NCI-H2171 treated with DMSO at 0.1 percent for 48 hours (cell line): ENCODE measurements at regions not wholly inside any gene's neighbourhood (a gene's known extent, or its start where the extent isn't known, plus 50 kb on each side); places are given as distances from the start of the nearest gene placed in this dataset.

Experiments
- DNase-seq: peaks from one replicate; lab custom pipeline; 2025; lab: John Stamatoyannopoulos, UW

DNA sequence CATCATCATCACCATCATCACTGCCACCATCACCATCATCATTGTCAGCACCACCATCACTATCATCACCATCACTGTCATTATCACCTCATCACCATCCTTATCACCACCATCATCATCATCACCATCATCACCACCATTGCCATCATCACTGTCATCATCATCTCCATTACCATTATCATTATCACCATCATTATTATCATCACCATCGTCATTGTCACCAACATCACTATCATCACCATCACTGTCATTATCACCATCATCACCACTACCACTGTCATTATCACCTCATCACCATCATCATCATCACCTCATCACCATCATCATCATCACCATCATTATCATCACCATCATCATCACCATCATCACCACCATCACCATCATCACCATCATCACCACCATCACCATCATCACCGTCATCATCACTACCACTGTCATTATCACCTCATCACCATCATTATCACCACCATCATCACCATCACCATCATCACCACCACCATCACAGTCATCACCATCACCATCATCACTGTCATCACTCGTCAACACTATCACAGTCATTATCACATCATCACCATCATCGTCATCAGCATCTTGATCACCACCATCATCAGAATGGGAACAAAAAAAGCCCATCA lies 191.1 kb downstream of the TTLL2 start:
- no peak for DNase-seq

DNA sequence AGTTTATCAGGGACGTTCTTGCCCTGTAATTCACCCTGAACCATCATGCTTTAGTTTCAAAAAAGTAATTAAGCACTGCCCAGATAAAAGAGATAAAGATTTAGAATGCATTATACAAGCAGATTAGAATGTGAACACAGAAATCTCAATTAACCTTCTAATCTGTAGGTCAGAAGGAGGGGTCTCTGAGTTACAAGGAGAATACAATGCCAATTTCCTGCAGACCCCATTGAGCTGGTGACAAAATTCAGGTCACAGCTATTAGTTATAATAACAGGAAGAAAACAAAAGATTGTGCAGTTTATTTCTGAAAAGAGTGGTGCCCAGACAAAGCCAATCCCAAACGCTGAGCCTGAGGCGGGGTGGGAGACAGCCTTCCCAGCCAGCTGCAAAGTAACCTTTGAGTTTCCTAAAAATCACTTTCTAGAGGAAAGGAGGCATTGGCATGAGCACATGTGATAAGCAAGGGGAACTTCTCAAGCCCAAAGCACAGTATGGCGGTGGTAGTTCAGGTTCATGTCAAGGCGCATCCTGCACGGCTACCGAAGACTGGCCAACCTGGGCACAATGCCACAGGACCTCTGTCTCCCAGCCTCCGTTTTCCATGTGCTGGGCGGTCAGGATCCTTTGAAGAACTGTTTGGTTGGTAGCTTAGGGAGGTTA lies 192.5 kb downstream of the TTLL2 start:
- DNase-seq = no peak

DNA sequence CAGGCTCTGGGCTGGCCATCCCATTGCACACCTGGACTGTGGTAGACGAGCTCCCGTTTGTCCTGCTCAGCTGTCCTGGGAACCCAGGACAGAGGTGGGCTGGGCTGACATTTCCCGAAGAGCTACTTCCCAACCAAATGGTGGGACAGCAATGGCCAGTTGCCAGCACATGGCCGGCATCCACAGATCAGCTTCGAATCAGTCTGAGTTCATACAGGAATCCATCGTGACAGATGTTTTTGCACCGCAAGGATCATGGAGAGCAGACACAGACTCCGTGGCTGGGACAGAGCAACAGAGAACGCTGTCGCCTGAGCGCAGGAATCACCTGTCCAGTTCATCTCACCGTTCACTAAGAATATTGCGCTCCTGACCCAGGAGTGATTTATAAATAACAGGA lies 198.5 kb downstream of the TTLL2 start:
- DNase-seq = no peak

DNA sequence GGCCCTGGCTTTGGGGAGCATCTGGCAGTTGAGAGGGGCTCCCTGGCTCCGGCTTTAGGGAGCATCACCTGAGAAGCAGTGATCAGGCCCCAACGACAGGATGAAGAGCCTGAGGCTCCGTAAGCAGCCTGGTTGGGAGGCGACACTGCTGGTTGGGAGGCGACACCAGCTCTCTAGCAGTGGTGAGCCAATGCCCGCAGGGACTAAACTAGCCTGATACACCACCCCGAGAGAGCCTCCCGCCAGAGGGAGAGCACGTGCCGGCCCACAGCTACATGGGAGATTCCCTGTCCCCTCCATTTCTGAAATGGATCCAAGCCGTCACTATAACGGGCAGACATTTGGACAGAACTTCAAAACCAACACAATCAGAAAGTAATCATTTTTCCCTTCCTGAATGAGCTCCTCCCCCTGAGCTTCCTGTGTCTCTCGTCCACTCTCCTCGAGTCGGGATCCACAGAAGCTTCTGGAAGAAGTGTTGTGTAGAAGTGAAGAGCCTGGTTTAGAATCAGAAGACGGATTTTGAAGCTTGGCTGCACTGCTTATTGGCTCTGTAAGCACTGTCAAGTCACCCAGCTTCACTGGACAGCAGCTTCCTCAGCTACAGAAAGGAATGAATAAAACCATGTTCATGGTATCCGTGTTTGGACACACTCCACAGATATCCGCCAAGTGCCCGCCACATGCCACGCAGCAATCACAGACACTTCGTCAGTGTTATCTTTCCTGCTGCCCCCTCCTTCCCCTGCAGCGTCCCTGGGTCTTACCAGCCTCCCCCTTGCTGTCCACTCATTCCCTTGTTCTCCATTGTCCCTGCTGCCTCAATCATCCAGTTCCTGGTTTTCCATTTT lies 199.6 kb downstream of the TTLL2 start:
- DNase-seq = no peak

DNA sequence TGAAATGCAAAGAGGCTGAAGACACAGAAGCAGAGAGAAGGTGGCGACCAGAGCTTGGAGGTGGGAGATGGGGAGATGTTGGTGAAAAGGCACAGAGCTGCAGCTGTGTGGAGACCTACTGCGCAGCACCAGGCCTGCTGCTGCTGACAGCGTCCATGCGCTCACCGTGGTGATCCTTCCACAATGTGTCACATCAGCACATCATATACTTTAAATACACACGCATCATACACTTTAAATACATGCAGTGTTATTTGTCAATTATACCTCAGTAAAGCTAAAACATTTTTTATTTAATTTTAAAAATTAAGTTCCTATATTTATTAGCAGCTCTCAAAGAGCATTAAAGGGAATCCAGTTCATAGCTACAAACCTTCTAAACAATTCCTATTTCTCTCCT lies 200.9 kb downstream of the TTLL2 start:
- no peak for DNase-seq

DNA sequence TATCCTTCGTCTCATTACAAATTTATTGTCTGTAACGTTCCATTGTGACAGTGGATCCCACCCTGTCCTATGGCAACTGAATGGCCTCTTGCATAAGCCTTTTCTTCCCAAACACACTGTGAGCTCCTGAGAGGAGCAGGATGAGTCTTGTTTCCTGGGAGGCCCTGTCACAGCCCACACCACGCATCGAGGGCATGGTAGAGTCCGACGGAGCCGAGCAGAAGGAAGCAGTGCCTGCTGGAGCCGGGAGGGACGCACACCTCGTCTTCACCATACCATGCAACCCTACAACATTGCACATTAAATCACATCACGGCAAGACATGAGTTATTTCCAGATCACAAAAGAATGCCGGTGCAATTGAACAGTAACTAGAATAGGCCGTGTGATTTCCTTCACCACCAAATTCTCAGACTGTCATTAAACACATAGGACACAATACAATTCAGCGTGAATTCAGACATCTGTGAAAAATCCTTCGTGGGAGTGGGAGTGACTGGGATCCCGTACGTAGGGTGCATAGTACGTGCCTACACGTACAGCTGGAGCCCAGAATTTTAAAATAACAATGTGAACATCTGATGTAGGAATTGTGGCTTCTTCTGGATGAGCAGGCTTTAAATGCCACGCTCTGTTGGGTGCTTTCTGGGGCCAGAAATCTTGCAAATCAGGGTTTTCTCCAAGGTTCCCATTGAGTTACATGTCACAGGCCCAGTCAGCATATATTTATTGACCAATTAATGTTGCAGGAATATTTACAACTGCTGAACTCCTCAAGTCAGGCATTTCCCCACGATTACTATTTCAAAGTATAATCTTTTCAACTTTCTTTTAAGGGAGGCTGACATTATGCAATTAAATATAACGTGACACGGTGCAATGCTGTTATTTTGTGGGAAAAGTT lies 201.8 kb downstream of the TTLL2 start:
- DNase-seq = no peak

DNA sequence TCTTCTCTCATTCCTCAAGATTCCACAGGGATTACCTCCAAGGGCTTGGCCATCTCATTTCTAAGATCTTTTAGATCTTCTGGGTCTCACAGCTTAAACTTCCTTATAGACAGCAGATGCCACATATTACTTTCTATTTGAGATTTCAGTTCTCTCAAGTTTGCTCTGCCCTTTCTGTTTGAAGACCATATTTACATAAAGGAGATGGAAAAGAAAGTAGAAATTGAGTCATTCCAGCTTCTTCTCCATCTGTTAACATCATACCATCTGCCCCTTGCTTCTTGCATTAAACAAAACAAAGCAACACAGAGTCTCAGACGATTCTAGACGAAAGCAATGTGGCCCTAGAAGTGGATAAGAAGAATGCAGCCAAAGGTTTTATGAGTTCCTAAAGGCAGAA lies 203.4 kb downstream of the TTLL2 start:
- DNase-seq = peak; percentile 55

DNA sequence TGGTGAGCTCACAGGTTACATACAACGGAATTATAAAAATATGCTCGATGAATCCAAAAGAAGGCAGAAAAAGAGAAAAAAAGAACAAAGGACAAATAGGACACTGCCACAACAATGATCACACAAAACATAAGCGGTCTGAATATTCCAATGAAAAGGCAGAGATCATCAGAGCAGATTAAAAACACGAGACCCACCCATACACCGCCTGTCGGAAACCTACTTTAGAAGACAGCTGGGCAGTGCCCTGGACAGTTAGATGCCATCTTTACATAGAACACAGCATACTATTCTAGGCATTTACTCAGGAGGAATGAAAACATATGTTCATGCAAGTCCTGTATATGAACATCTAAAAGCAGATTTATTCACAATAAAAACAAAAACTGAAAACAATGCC lies 204.1 kb downstream of the TTLL2 start:
- DNase-seq = no peak

DNA sequence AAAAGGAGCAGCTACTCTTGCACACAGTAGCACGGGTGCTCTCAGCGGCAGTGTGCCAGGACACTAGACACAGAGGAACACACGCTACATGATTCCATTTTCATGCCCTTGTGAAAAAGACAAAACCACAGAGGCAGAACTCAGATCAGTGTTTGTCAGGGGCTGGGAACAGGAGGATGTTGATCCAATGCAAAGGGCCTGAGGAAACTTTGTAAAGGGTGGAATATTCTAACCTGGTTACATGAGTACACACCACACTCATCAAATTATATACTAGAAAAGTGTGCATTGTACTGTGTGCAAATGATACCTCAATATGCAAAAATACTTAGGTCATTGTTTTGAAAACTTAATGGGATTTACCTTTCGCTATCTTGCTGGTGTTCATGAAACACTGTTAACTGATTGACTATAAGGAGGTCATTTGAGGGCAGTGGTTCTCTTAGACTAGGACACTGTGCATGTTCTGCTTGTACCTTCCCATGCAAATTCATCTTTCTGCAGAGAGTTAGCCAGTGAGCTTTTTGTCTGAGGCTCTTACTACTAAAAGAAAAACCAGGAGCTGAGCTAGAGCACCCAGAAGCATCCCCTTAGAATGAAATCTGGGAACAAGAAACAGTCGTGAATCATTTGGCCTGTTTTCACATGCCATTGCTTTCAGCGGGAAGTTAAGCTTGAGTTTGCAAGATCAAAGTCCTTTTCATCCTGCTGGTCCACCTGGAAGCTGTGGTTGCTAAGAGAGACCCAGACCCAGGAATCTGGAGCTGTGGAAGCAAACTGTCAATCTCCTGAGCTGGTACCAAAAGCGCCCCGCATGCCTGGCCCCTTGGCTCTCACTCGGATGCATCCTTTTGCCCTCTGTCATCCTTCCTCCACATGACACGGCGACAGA lies 204.8 kb downstream of the TTLL2 start:
- DNase-seq = no peak

DNA sequence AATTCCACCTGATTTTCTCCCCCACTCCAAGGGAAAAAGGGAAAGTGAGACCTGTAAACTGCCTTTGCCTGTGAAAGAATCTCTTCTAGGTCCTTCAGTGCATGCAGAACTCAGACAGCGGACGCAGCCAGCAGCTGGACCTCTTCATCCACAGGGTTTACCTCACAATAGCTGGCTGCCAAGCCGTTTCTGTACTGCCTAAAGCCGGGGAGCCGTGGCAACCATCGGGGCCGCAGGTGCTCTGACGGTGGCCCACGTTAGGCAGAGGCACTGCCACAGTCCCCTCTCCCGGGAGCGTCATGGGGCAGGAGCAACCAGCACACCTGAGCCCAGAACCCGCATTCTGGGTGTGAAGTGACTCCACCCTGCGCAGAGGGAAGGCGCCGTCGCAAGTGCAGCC lies 206.1 kb downstream of the TTLL2 start:
- no peak for DNase-seq

DNA sequence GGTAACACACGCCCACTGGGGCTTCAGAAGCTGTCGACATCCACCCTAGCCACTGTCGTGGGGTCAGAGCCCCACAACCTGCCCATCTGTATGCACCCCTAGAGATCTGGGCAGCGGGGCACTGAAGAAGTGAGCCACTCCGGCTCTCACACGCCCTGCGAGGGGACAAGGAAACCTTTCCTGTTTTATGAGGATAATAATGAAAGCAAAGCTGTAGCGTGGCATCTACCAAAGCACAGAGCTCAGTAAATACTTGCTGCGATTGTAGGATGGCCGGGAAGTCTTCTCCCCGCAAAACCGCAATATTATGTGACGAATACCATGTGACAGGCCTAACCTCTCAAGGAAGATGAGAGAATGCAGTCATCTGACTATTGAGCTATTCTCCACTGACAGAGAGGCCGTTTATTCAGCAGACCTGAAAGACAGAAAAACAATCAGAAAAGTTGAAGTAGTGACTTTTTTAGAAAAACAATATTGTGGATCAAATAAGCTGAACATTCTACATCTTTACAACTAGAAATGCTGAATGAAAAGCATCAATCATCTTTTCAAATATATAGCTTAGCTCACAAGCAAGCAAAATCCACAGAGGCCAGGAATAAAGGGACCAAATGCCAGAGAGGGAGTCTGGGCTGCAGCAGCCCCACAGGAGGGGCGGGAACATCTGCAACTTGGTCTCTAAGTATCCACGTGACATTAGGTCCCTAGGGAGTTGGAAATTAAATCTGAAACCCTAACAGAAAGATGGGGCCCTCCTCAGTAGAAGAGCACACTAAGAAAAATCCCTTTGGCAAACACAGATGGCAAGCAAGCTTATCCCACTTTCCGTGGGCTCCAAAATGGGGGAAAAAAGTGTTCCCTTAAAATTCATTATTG lies 207.8 kb downstream of the TTLL2 start:
- DNase-seq = peak; percentile 99

DNA sequence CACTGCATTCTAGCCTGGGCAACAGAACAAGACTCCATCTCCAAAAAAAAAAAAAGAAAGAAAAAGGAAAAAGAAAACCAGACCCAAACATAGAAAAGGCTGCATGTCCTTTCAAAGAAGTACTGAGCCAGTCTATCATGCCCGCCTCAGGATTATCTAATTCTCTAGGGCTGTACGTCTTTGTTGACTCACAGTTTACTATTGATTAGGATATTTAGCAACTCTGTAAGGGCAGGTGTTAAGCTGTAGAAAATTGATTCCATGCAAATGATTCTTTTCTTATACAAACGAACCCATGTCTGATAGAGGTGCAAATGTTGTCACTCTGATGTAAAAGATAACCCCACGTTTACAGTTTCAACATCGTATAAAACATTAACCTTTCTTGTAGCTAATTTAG lies 209.0 kb downstream of the TTLL2 start:
- DNase-seq = no peak

DNA sequence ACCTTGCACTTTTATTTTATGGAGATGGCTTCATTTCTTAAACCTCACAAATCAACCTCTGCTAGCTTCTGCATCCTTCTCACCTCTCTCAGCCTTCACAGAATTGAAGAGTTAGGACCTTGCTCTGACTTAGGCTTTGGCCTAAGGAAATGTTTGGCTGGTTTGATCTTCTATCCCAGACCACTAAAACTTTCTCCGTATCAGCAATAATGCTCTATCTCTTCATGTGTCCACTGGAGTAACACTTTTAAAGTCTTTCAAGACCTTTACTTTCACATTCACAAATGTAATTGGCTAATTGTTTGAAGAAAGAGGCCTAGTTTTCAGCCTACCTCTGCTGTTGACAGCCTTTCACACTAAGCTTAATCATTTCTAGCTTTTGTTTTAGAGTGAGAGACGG lies 212.9 kb downstream of the TTLL2 start:
- DNase-seq = no peak

DNA sequence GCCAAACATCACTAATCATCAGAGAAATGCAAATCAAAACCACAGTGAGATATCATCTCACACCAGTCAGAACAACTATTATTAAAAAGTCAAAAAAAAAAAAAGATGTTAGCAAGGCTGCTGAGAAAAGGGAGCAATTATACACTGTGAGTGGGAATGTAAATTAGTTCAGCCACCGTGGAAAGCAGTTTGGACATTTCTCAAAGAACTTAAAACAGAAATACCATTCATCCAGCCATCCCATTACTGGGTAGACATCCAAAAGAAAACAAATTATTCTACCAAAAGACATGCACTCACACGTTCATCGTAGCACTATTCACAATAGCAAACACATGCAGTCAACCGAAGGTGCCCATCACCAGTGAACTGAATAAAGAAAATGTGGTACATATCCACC lies 213.9 kb downstream of the TTLL2 start:
- no peak for DNase-seq

DNA sequence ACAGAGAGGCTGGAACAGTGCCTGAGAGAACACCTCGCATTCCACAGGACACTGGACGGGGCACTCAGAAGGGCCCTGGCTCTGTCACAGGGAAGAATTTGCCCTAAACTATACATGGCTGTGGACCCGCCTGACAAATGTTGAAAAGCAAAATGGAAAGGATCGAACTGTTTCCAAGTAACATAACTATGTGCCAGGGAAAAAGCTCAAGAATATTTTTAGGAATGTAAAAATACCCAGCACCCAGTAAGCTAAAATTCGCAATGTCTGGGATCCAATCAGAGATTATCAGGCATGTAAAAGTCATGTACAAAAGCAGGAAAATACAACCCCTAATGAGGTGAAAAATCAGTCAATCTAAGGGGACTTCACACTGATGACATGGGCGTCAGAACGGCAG lies 215.9 kb downstream of the TTLL2 start:
- no peak for DNase-seq

DNA sequence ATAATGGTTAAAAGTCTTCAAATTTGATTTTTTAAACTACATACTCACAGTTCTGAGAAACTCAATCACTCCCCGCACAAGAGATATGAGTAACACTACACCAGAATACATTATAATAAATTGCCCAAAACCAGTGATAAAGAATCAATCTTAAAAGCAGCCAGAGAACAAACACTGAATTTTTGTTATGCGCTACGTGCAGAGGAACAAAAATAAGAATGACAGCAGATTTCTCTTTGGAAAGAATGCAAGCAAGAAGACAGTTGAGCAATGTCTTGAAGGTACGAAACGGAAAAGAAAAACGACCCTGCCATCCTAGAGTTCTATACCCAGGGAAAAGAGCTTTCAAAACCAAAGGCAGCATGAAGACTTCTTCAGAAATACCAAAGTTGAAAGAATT lies 216.7 kb downstream of the TTLL2 start:
- DNase-seq = no peak

DNA sequence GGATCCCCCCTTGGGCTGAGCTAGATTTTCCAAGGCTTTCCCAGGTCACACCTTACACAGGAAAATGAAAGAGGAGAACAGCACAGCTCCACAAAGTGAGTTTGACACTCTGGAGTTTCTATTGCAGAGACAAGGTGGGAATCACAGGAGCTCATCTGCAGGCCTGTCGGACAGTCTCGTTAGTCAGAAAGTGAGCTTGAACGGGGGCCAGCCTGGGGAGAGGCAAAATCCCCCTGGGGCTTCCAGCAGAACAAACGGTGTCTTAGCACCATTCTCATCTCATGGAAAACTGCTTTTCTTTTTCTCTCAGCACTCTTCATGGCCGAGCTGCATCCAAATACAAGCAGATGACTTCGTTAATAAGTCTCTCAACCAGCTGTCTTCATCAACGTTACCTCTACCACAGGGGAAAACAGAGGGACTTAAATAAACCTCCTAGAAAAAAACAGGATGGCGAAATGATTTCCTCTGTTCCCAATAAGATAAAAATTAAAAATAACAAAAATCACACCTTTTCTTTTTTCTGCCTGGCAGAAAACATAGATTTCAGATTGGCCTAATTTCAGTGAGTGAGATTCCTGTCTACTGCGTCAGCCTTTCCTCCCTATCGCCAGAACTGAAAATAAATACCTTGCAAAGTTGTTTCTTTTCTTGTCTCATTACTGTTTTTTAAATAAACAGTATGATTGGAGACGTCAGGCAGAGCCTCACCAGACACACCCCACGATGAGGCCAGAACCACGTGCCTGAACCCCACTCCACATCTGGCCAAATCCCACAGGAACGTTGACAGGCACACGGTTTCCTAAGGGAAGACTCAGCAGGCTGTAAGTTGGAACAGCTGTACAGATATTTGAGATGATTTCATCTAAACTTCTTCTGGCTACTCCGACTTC lies 219.0 kb downstream of the TTLL2 start:
- peak; percentile 65 for DNase-seq

DNA sequence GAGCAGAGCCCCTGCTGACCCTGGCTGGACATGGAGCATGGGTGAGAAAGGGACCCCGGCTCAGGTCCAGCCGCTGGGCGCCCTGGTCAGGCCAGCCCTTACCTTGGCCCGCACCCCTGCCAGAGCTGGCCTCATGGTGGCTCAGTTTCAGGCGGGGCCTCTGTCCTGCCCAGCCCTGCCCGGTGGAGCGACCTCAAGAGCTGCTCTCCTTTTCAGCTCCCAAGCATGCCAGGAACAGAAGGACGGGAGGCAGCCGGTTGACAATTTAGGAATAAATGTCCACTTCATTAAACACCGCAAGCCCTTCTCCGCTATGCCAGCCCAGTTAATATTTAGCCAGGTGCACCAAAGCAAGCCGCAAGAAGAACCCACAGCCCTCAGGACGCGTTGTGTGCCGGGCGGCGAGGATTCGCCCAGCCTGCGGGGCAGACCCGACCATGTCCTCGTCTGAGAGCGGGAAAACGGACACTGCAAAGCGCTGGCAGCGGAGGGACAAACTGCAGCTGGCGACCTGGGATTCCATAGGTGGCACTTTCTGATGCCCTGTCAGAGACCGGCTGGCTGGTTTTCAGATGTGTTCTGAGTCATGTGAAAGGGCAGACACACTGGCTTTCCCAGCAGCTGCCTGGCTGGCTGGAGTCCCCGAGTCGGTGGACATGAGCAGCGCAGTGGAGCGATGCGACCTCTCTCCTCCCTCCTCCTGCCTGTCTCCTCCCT lies 221.9 kb downstream of the TTLL2 start:
- no peak for DNase-seq

DNA sequence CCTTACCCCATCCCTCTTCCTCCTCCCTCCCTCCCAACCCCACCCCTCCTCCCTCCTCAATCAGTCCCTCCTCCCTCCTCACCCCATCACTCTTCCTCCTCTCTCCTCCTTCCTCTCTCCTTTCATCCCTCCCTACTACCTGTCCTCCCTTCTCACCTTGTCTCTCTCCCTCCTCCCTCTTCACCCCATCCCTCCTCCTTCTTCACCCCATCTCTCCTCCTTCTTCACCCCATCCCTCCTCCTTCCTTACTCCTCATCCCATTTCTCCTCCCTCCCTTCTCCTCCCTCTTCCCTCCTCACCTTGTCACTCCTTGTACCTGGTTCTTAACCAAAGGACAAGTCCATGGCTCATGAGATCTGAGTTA lies 222.4 kb downstream of the TTLL2 start:
- DNase-seq = no peak
